GM12878 (cell line): ENCODE measurements at regions not wholly inside any gene's neighbourhood (a gene's known extent, or its start where the extent isn't known, plus 50 kb on each side); places are given as distances from the start of the nearest gene placed in this dataset.

ENCODE experiments used
- ATF3 ChIP-seq: IDR thresholded peaks from 2 replicates; pipeline ENCODE4 v1.6.1; 2011; ENCODE audit warnings: low read depth, mild to moderate bottlenecking, low read length, moderate library complexity, borderline replicate concordance; ENCODE audit errors: extremely low read depth
- BHLHE40 ChIP-seq, 2 experiments: fragments of 450-650 bp in 1 of 2; IDR thresholded peaks; 2 replicates each; pipeline ENCODE4 v1.6.1; 2011 to 2017; ENCODE audit warnings: low read depth in 2 of 2, borderline replicate concordance in 1 of 2, improper control_type of control experiment in 1 of 2, low read length in 1 of 2, mild to moderate bottlenecking in 1 of 2
- BMI1 ChIP-seq: fragments of 450-650 bp; IDR thresholded peaks from 2 replicates; pipeline ENCODE4 v1.6.1; 2016; ENCODE audit warnings: mild to moderate bottlenecking, moderate library complexity, borderline replicate concordance
- BRCA1 ChIP-seq: IDR thresholded peaks from 2 replicates; pipeline ENCODE4 v1.6.1; 2011; ENCODE audit warnings: low read depth, low read length, improper control_type of control experiment
- CHD4 ChIP-seq: fragments of 200-600 bp; sonication (generic); IDR thresholded peaks from 2 replicates; pipeline ENCODE4 v1.6.1; 2016; ENCODE audit warnings: mild to moderate bottlenecking
- EP300 ChIP-seq, 2 experiments: fragments of 150-350 bp in 1 of 2; IDR thresholded peaks; 2 replicates each; pipeline ENCODE4 v1.6.1; 2011 to 2012; ENCODE audit warnings: low read depth in 2 of 2, low read length in 2 of 2, borderline replicate concordance in 1 of 2, improper control_type of control experiment in 1 of 2, inconsistent platforms in 1 of 2; ENCODE audit not compliant: control insufficient read depth in 1 of 2
- ETV6 ChIP-seq, 2 experiments: fragments of 450-650 bp in 1 of 2; IDR thresholded peaks in 1 of 2; conservative IDR thresholded peaks in 1 of 2; 2 replicates each; pipeline ENCODE4 v1.6.1; 2014; ENCODE audit warnings: antibody characterized with exemption in 1 of 2, borderline replicate concordance in 1 of 2, low read depth in 1 of 2, mild to moderate bottlenecking in 1 of 2, moderate library complexity in 1 of 2
- EZH2 ChIP-seq: IDR thresholded peaks from 2 replicates; pipeline ENCODE4 v1.6.1; 2012; ENCODE audit warnings: low read depth, mild to moderate bottlenecking, control low read depth, inconsistent platforms, low read length, borderline replicate concordance; ENCODE audit not compliant: control insufficient read depth
- IKZF1 ChIP-seq: fragments of 450-650 bp; conservative IDR thresholded peaks from 2 replicates; pipeline ENCODE4 v1.6.1; 2017; ENCODE audit warnings: antibody characterized with exemption, mild to moderate bottlenecking
- IKZF2 ChIP-seq, 2 experiments: fragments of 450-650 bp; IDR thresholded peaks; 2 replicates each; pipeline ENCODE4 v1.6.1; 2017; ENCODE audit warnings: mild to moderate bottlenecking in 2 of 2, moderate library complexity in 2 of 2
- IRF3 ChIP-seq: fragments of 450-650 bp; IDR thresholded peaks from 2 replicates; pipeline ENCODE4 v1.6.1; 2014; ENCODE audit warnings: mild to moderate bottlenecking
- MEF2A ChIP-seq: IDR thresholded peaks from 2 replicates; pipeline ENCODE4 v1.6.1; 2011; ENCODE audit warnings: low read depth, mild to moderate bottlenecking, low read length, moderate library complexity; ENCODE audit not compliant: insufficient read depth
- NR2F1 ChIP-seq: fragments of 450-650 bp; conservative IDR thresholded peaks from 2 replicates; pipeline ENCODE4 v1.6.1; 2017; ENCODE audit warnings: mild to moderate bottlenecking
- NRF1 ChIP-seq: conservative IDR thresholded peaks from 2 replicates; pipeline ENCODE4 v1.6.1; 2011; ENCODE audit warnings: mild to moderate bottlenecking, low read depth, low read length, improper control_type of control experiment
- PBX3 ChIP-seq: IDR thresholded peaks from 2 replicates; pipeline ENCODE4 v1.6.1; 2011; ENCODE audit warnings: mild to moderate bottlenecking, low read depth, low read length, moderate library complexity; ENCODE audit not compliant: insufficient replicate concordance
- POLR2AphosphoS2 ChIP-seq: IDR thresholded peaks from 2 replicates; pipeline ENCODE4 v1.6.1; 2011; ENCODE audit warnings: low read depth, mild to moderate bottlenecking, low read length, improper control_type of control experiment, moderate library complexity
- SIN3A ChIP-seq: IDR thresholded peaks from 2 replicates; pipeline ENCODE4 v1.6.1; 2012; ENCODE audit warnings: low read depth, low read length, improper control_type of control experiment
- TARDBP ChIP-seq: IDR thresholded peaks from 2 replicates; pipeline ENCODE4 v1.6.1; 2016; ENCODE audit warnings: borderline replicate concordance
- TCF12 ChIP-seq: IDR thresholded peaks from 2 replicates; pipeline ENCODE4 v1.6.1; 2011; ENCODE audit warnings: low read depth, mild to moderate bottlenecking, low read length
- USF2 ChIP-seq: IDR thresholded peaks from 2 replicates; pipeline ENCODE4 v1.6.1; 2011; ENCODE audit warnings: low read depth, low read length, improper control_type of control experiment, borderline replicate concordance
- ZBTB33 ChIP-seq: fragments of 450-650 bp; IDR thresholded peaks from 2 replicates; pipeline ENCODE4 v1.6.1; 2017; ENCODE audit warnings: mild to moderate bottlenecking

GRCh38 chr1:222057162-222057561 lies 315.3 kb upstream of the DUSP10 start (continued):
- TF ChIP-seq SIN3A (no peak), ZBTB33 (no peak), NR2F1 (no peak), IKZF2 (IDR thresholded peaks at IDR 0.05) (peak; percentile 53 to 64; a peak in 3 of 4 replicates), CHD4 (no peak), IKZF1 (peak; percentile 41), TCF12 (no peak), POLR2AphosphoS2 (no peak), MEF2A (no peak), ATF3 (no peak), IRF3 (no peak), NRF1 (no peak), EP300 (IDR thresholded peaks at IDR 0.05; ENCODE audit: borderline replicate concordance in 1 of 2, control insufficient read depth in 1 of 2, low read depth in 2 of 2, low read length in 2 of 2) (no peak), USF2 (no peak), PBX3 (no peak), BHLHE40 (IDR thresholded peaks at IDR 0.05; ENCODE audit: borderline replicate concordance in 1 of 2, low read depth in 2 of 2, low read length in 1 of 2) (peak; percentile 44 to 76; a peak in 3 of 4 replicates), TARDBP (no peak), BMI1 (no peak), BRCA1 (no peak), ETV6 (conservative IDR thresholded peaks at IDR 0.05 in 1 of 2, IDR thresholded peaks at IDR 0.05 in 1 of 2; ENCODE audit: borderline replicate concordance in 1 of 2, low read depth in 1 of 2) (no peak), EZH2 (no peak)
